ENCODE measurements at regions not wholly inside any gene's neighbourhood (a gene's known extent, or its start where the extent isn't known, plus 50 kb on each side); places are given as distances from the start of the nearest gene placed in this dataset.

- TF ChIP-seq E2F6 (IDR thresholded peaks at IDR 0.05) (no peak), EGR1 (IDR thresholded peaks at IDR 0.05; ENCODE audit: borderline replicate concordance, low read depth, low read length) (no peak), ATF2 (IDR thresholded peaks at IDR 0.05; ENCODE audit: low read length) (no peak), CTCF (IDR thresholded peaks at IDR 0.05; ENCODE audit: control extremely low read depth in 1 of 3, insufficient read depth in 1 of 3, low read depth in 1 of 3, low read length in 3 of 3) (no peak), SP1 (IDR thresholded peaks at IDR 0.05; ENCODE audit: low read depth, low read length) (no peak), POLR2A (IDR thresholded peaks at IDR 0.05; ENCODE audit: control extremely low read depth in 1 of 2, low read depth in 2 of 2, low read length in 2 of 2) (no peak), YY1 (IDR thresholded peaks at IDR 0.05; ENCODE audit: low read depth, low read length) (no peak), TAF1 (IDR thresholded peaks at IDR 0.05; ENCODE audit: low read depth, low read length) (no peak)
Observed at GRCh38 chr4:122531514-122531913, 75.0 kb upstream of the IL2 start.
